HFFc6 (cell line): ENCODE measurements at regions not wholly inside any gene's neighbourhood (a gene's known extent, or its start where the extent isn't known, plus 50 kb on each side); places are given as distances from the start of the nearest gene placed in this dataset.
"Not testable (repeated sequence)": the region's sequence is repeated elsewhere in the genome, so short reads cannot be mapped to it uniquely, and the experiment has no call there.

ENCODE experiments used
- DNase-seq: peaks from one replicate; pipeline ENCODE4 v3.0.0-alpha.2; 2018
- H3K27ac Mint-ChIP-seq: 2 replicates; pipeline ENCODE4 v1.8.0; 2020; ENCODE audit warnings: mild to moderate bottlenecking, mixed read lengths
- H3K27me3 Mint-ChIP-seq: 2 replicates; pipeline ENCODE4 v1.8.0; 2021; ENCODE audit warnings: mild to moderate bottlenecking, moderate library complexity, mixed read lengths; ENCODE audit not compliant: insufficient read depth
- H3K36me3 Mint-ChIP-seq: 2 replicates; pipeline ENCODE4 v1.8.0; 2021; ENCODE audit warnings: low read depth, mixed read lengths
- H3K4me1 Mint-ChIP-seq: 2 replicates; pipeline ENCODE4 v1.8.0; 2020; ENCODE audit warnings: low read depth, mixed read lengths
- H3K4me3 Mint-ChIP-seq: 2 replicates; pipeline ENCODE4 v1.8.0; 2020; ENCODE audit warnings: mild to moderate bottlenecking, moderate library complexity, mixed read lengths
- H3K9me3 Mint-ChIP-seq: 2 replicates; pipeline ENCODE4 v1.8.0; 2020; ENCODE audit warnings: mild to moderate bottlenecking, mixed read lengths
- TF ChIP-seq, protein P1 (sequence below): fragments of 200-600 bp; sonication (generic); IDR thresholded peaks from 2 replicates; pipeline ENCODE4 v1.5.0; 2021; ENCODE audit warnings: antibody characterized with exemption, mild to moderate bottlenecking

DNA sequence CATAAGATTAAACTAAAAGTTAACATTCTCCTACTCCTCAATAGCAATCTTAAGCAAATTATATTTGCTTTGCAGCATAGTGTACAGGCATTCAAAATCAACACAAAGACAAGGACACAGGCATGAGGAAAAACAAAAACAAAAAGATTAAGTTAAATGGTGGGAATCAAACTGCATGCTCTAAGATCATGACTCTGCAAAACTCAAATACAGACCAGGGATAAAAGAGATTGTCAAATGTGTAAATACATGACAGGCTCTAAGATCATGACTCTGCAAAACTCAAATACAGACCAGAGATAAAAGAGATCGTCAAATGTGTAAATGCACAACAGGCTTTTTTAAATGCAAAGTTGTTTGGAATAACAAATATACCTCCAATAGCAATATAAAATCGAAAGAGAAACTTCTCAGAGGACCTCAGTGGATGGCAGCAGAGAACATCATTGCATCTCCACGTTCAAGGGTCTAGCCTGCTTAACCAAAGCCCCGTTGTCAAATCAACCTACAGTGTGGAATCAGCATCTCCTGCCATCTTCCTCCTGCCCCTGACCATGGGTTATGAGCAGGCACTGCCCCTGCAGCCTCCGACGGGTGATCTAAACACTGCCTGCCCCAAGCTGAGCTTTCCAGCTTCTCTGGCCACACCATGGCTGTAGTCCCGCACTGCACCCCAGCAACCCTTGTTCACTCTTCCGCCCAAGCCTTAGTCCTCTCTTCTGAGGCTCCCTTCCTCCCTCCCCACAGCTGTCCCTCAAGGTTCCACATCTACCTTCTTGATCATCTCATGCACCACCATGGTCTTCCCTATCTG is 446.1 kb downstream of the SOX9 start:
- peaks cover 2% of the 10 kb centered on the region; the same call in 1 of the 2 replicates for H3K27me3 Mint-ChIP-seq
- no peaks in the 10 kb centered on the region for H3K9me3 Mint-ChIP-seq
- DNase-seq: no peak
- peak overlapping the region; percentile 14; the same call in 1 of the 2 replicates for H3K4me3 Mint-ChIP-seq
- H3K4me1 Mint-ChIP-seq: peaks cover 18% of the 10 kb centered on the region
- no peak overlapping the region for H3K27ac Mint-ChIP-seq
- TF ChIP-seq, protein P1, sequence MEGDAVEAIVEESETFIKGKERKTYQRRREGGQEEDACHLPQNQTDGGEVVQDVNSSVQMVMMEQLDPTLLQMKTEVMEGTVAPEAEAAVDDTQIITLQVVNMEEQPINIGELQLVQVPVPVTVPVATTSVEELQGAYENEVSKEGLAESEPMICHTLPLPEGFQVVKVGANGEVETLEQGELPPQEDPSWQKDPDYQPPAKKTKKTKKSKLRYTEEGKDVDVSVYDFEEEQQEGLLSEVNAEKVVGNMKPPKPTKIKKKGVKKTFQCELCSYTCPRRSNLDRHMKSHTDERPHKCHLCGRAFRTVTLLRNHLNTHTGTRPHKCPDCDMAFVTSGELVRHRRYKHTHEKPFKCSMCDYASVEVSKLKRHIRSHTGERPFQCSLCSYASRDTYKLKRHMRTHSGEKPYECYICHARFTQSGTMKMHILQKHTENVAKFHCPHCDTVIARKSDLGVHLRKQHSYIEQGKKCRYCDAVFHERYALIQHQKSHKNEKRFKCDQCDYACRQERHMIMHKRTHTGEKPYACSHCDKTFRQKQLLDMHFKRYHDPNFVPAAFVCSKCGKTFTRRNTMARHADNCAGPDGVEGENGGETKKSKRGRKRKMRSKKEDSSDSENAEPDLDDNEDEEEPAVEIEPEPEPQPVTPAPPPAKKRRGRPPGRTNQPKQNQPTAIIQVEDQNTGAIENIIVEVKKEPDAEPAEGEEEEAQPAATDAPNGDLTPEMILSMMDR: no peak
- H3K36me3 Mint-ChIP-seq: no peaks in the 10 kb centered on the region

DNA sequence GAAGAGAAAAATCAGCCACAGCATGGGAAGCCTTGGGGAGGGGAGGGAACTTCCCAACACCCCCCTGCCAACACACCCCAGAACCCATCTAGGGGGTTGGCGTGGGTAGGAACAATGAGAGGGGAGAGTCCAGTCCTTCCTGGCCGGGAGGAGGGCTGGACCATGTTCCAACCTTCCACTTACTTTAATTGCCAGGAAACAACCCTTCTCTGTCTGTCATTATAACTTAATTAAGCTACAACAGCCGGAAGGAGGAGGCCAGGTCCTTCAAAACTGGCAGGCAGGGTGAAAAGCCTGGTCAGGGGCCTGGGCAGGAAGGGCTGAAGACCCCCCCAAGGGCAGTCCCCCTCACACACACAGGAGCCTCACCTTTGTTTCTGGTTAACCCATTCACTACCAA is 447.0 kb downstream of the SOX9 start:
- Mint-ChIP-seq H3K36me3 (no peaks in the 10 kb centered on the region), H3K4me3 (no peak overlapping the region), H3K4me1 (peaks cover 18% of the 10 kb centered on the region), H3K27me3 (peaks cover 5% of the 10 kb centered on the region), H3K9me3 (no peaks in the 10 kb centered on the region), H3K27ac (no peak overlapping the region)
- DNase-seq: no peak
- TF ChIP-seq, protein P1: no peak

DNA sequence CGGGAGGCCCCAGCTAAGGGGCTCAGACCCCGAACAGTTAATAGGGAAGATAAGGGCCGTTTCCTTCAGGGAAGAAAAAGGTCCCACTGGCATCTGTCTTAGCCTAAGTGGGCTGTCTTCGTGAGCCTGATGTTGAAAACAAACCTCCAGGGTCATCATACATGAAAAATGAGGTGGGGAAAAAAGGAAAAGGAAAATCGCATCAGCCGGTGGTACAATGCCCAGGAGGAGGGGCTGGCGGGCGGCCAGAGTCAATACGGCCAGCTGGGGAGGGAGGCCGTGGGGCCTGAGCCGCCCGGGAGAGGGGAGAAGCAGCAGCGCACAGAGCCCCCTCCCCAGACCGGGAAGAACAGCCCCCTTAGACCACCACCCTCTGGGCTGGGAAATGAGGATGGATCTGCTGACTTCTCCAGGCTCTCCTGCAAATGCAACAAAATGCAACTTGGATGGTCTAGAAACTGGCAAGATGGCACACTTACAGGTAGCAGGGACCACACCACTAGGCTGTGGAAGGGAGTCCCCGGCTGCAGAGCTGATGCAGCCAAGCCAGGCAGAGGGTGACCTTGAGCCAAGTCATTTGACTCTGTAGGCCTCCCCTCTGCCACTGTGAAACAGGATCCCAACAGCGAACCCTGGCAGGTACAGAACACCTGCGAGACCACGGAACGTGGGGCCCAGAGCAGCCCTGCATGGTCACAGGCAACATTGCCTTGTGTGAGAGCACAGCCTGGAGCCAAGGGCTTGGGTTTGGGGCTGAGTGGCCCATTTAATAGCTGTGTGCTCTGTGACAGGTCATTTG is 448.5 kb downstream of the SOX9 start:
- no peaks in the 10 kb centered on the region for H3K9me3 Mint-ChIP-seq
- peaks cover 8% of the 10 kb centered on the region for H3K27me3 Mint-ChIP-seq
- no peaks in the 10 kb centered on the region for H3K36me3 Mint-ChIP-seq
- TF ChIP-seq, protein P1: no peak
- no peak overlapping the region for H3K27ac Mint-ChIP-seq
- no peak overlapping the region for H3K4me3 Mint-ChIP-seq
- peaks cover 22% of the 10 kb centered on the region for H3K4me1 Mint-ChIP-seq
- DNase-seq: no peak

DNA sequence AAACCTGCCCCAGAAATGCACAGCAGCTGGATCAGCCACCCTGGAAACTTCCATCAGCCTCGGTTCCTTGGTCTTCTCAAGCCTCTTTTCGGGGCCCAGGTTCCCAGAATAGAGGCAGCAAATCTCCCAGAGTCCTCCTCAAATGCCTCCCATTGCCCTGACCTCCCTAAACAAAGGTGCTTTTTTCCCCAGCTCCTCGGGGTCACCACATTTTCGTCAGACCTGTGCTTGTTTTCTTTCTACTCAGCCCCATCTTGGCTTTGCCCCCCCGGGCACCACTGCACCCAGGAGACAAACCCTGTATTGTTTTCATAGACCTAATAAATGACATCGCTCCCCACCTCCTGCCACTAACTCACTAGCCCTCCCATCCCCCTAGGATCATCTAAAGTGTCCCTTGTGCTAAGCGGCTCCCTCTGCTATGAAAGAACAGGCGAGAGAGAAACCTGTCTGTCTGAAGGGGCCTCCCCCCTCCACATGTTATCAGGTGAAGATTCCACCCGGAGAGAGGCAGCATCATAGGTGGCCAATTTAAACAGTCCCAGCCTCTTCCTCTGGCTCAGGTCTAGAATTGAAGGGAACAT is 451.1 kb downstream of the SOX9 start:
- Mint-ChIP-seq H3K27ac (no peak overlapping the region), H3K27me3 (peaks cover 11% of the 10 kb centered on the region), H3K36me3 (no peaks in the 10 kb centered on the region), H3K4me1 (peaks cover 22% of the 10 kb centered on the region), H3K4me3 (no peak overlapping the region), H3K9me3 (no peaks in the 10 kb centered on the region)
- DNase-seq: no peak
- TF ChIP-seq, protein P1: no peak

DNA sequence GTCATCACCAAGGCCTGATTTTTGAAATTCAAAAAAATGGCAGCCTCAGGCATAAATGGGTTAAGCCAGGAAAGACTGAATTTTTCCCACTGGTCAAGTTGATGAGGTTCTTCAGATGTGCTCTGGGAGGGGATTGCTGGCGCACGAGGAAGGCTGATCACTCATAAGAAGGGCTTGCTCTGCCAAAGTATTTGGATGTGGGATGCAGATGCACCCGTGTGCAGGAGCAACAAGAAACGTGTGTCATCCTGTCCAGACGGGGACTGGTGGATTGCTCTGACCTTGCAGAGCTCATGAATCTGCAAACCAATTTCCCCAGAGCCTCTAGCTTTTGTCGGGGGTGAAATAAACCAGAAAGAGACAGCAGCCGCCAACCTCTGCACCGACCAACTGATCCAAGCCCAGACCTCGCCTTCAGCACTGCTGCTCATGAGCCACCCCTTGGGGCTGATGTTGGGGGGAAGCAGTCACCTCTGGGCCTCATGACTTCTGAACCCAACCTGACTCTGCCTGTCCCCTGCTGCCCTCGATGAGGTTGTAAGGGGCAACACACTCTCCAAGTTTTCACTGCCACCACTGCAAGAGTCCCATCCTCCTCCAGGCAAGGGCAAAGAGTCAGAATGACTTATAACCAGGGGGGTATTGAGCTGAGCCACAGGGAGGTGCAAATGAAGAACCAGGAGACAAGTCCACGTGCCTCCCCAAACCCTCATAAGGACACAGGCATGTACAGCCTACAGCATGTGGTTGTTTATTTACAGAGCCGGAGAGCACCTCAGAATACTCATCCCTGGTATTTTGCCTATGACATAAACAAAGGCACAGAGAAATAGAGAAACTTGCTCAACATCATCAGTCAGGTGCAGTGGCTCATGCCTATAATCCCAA is 452.0 kb downstream of the SOX9 start:
- no peaks in the 10 kb centered on the region for H3K9me3 Mint-ChIP-seq
- peaks cover 16% of the 10 kb centered on the region for H3K27me3 Mint-ChIP-seq
- H3K4me3 Mint-ChIP-seq: no peak overlapping the region
- H3K4me1 Mint-ChIP-seq: peaks cover 15% of the 10 kb centered on the region
- no peak for DNase-seq
- no peaks in the 10 kb centered on the region for H3K36me3 Mint-ChIP-seq
- TF ChIP-seq, protein P1: no peak
- H3K27ac Mint-ChIP-seq: no peak overlapping the region

DNA sequence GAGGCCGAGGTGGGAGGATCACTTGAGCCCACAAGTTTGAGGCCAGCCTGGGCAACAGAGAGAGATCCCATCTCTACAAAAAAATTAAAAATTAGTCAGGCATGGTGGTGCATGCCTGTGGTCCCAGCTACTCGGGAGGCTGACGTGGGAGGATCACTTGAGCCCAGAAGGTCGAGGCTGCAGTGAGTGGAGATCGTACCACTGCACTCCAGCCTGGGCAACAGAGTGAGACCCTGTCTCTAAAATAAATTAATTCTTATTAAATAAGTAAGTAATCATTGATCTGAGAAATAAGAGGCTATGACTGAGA is 452.6 kb downstream of the SOX9 start:
- Mint-ChIP-seq H3K27me3 (peaks cover 16% of the 10 kb centered on the region), H3K4me1 (peaks cover 15% of the 10 kb centered on the region)
- not testable (repeated sequence) for H3K27ac Mint-ChIP-seq, H3K9me3 Mint-ChIP-seq, H3K4me3 Mint-ChIP-seq, DNase-seq, H3K36me3 Mint-ChIP-seq
